ENCODE measurements at regions not wholly inside any gene's neighbourhood (a gene's known extent, or its start where the extent isn't known, plus 50 kb on each side); places are given as distances from the start of the nearest gene placed in this dataset.

- DNase-seq (ENCODE audit: low read depth in 2 of 2) = no peak
These were observed 181.2 kb upstream of the RAB4A start for GRCh38 chr1:229089586-229090208.

- DNase-seq (ENCODE audit: low read depth in 2 of 2) = no peak
These were observed 179.2 kb upstream of the RAB4A start for GRCh38 chr1:229091721-229092136.

DNA sequence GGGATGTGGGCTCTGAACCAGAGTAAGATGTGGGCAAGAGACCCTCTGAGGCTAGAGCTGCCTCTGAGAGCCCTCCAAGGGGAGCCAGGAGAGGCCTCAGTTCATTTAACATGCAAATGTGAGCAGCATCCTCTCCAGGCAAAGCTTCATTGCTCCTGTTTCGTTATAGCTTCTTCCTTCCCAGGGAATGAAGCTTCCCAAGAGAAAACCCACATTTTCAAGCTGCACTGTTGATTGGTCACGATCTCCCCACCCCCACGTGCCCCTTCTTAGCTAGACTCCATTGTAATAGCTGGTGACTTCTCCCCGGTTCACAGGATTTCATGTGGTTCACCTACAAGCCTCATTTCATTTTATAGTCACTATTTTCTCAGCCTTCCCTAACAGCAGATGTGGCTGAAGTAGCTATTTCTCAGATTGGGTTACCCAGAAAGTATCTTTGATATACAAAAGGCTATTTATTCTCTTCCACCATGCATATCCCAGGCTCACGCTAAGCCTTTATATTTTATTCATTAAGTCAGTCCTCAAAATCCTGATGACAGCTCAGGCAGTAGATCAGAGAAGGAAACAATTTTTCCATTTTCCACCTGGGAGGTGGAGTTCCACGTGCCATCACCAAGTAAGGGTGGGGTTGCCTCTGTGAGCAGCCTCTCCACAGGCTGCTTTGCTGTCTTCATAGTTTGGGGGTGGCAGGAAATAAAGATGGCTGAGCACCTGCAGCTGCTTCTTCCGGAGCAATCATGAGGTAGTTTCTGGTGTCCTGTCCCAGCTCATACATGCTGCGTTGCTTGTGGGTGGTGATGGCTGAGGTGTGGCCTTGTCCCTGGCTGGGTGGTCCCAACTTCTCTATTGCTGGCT lies 178.3 kb upstream of the RAB4A start:
- no peak for DNase-seq (ENCODE audit: low read depth in 2 of 2)

DNA sequence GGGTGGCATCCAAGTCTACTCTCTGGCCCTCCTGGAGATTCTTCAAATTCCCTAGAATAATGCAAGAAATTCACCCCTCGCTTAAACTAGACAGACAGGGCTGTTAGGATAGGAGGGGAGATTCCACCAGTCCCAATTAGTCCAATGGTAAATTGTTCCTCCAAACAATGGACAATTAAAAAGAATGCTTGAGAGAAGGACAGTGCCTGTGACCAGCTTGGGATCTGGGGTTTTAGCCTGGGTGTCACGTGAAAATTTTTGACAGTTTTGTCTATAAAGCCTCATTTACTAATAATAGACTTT lies 177.7 kb upstream of the RAB4A start:
- no peak for DNase-seq (ENCODE audit: low read depth in 2 of 2)

GRCh38 chr1:229093609-229094336 lies 177.1 kb upstream of the RAB4A start:
- no peak for DNase-seq (ENCODE audit: low read depth in 2 of 2)

DNA sequence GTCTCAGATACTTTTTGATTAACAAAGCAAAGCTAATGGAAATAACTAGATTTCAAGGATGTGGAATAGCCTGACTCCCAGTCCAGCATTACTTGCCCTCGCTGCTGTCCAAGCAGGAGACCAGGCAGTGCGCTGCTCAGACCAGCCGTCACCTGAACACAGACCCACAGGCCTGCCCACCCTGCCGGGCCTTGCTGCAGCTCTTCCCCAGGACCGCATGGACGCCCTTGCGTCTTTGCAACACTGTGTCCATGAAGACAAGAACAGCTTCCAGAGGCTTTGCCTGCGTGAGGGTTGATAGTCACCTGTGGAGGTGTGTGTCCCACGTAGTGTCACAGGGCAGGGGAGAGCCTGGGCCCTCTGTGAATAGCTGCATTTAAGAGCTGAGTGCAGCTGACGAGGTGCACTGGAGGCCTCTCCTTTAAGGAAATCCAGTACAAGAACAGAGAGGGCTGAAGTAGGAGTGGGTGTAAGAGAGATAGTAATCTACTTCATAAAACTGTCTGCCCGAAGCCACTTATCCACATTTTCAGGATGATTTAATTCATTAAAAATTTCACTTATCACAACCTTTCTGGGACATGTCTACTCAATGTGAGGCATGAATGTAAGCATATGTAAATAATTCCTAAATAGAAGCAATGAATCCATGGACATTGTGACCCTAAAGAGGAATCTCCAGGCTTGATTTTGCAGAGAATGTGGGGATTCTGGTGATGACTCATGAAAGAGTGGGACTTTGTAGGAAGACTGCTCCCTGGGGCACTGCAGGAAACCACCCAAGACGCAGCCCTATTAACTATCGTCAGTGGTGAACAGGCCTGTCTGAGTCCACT lies 176.2 kb upstream of the RAB4A start:
- no peak for DNase-seq (ENCODE audit: low read depth in 2 of 2)

- no peak for DNase-seq (ENCODE audit: low read depth in 2 of 2)
These were observed 175.6 kb upstream of the RAB4A start for GRCh38 chr1:229095325-229095724.

GRCh38 chr1:229097356-229097755 lies 173.6 kb upstream of the RAB4A start:
- no peak for DNase-seq (ENCODE audit: low read depth in 2 of 2)

DNA sequence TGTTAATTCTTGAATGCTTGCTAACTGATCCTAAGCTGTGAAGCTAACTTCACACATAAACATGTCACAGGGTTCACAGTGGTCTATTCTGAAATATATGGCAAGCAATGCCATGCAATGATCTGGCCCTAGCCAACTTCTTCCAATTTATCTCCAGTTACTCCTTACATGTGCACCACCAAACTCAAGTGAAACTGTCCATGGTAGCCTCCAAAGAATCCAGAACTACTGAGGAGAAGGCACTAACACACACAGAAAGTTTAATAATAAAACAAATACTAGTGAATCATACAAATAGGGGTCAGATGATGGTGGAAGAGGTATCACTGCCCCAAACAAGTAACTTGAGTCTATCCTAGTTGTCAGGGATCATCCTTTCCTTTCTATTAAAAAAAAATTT lies 172.6 kb upstream of the RAB4A start:
- no peak for DNase-seq (ENCODE audit: low read depth in 2 of 2)

- no peak for DNase-seq (ENCODE audit: low read depth in 2 of 2)
These were observed 171.9 kb upstream of the RAB4A start for GRCh38 chr1:229098903-229099578.

- DNase-seq (ENCODE audit: low read depth in 2 of 2) = no peak
These were observed 169.7 kb upstream of the RAB4A start for GRCh38 chr1:229101011-229101871.

GRCh38 chr1:229102741-229103391 lies 168.0 kb upstream of the RAB4A start:
- no peak for DNase-seq (ENCODE audit: low read depth in 2 of 2)

DNA sequence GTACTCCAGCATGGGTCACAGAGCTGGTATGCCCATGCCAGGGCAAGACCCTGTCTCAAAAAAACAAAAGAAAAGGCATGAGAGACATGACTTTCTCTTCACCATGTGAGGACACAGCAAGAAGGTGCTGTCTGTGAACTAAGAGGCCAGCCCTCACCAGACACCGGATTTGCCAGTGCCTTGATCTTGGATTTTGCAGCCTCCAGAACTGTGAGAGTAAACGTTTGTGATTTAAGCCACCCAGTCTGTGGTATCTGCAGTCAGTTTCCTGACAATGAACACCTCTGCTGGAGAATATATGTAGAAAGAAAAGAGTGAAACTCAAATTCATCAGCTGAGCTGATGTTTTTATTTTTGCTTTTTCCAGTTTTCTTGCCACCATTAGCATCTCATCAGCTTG lies 166.3 kb upstream of the RAB4A start:
- no peak for DNase-seq (ENCODE audit: low read depth in 2 of 2)

- DNase-seq (ENCODE audit: low read depth in 2 of 2) = no peak
These were observed 165.8 kb upstream of the RAB4A start for GRCh38 chr1:229105109-229105508.

GRCh38 chr1:229105822-229106525 lies 164.9 kb upstream of the RAB4A start:
- DNase-seq (ENCODE audit: low read depth in 2 of 2) = no peak

GRCh38 chr1:229106526-229107125 lies 164.3 kb upstream of the RAB4A start:
- DNase-seq (ENCODE audit: low read depth in 2 of 2) = no peak

DNA sequence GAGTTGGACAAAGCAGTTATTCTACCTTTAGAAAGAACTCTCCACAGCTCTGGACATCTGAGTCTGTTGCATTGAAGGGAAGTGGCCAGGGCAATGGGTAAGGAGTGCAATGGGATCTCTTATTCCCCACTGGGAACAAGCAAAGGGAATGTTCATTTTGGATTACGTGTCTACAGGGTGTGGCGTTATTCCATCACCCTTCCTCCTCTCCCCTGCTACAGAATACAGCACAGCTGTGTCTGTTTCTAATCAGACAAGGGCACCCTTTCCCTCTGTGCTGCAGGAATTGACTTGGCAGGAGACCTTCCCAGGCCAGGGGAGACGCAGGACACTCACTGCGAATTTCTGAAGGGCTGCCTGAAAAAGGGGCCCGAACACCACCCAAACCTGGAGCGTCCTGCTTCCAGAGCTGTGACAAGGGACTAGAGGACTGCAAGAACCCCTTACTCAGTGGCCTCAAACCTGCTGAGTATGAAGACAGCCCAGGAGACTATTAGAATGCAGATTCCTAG lies 163.6 kb upstream of the RAB4A start:
- DNase-seq (ENCODE audit: low read depth in 2 of 2) = no peak

- no peak for DNase-seq (ENCODE audit: low read depth in 2 of 2)
These were observed 162.9 kb upstream of the RAB4A start for GRCh38 chr1:229107972-229108371.

All from stimulated activated CD4-positive, alpha-beta T cell treated with anti-CD3 and anti-CD28 coated beads, Interleukin-1b, Interleukin-23, amount 100 ng/mL, for 1 hour (primary cell).